ENCODE measurements at regions not wholly inside any gene's neighbourhood (a gene's known extent, or its start where the extent isn't known, plus 50 kb on each side); places are given as distances from the start of the nearest gene placed in this dataset.

DNA sequence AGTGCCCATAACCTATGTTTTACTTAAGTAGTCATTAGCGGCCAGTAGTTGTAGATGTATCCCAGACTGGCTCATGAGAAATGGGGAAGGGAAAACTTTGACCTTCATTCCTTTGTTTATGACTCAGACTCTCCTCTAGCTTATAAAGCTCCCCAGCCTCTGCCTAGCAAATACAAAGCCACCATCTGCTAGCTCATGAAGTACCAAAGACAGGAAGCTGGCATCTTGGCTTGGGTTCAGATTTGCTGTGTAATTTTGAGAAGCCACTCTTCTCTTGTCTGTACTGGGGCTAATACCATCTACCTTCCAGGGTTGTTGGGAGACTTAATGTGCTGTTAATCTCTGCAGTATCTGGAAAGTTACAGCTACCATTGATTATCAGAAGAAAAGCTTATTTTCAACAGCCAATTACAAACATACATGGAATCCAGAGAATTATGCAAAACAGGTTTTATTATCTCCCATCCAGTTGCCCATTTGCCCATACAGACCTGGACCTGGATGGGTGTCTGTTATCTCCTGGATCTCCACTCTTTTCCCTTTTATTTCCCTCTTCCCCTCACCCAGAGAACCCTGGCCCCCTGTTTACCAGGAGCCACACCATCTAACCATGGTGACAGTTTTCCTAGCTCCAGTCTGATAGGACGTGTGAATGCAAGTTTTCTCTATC lies 153.8 kb downstream of the SEMA6D start:
- H3K4me2 ChIP-seq (ENCODE audit: low read length) = no peak overlapping the region

DNA sequence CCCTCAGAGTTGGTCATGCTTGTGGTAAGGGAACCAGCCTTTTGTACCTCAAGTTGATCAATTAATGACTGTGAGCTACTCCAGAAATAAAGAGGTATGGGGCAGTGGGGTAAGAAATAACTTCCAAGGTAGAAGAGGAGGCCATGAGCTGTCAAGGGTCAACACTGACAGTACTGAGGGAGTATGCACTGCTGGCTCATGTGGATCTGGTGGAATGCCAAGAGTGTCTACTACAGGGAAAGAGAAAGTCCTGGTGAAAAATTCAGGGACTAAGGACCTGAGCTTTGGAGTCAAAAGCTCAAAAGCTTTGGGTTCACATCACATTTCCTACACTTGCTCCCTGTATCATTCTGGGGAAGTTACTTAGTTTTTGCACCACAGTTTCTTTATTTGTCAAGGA lies 154.9 kb downstream of the SEMA6D start:
- Histone ChIP-seq H3K9me3 (ENCODE audit: low read length) (no peaks in the 10 kb centered on the region), H3K27me3 (ENCODE audit: insufficient read depth, low read depth, low read length) (no peaks in the 10 kb centered on the region), H4K20me1 (ENCODE audit: insufficient read depth) (no peaks in the 10 kb centered on the region), H2AFZ (ENCODE audit: low read depth, low read length) (no peak overlapping the region), H3K4me3 (ENCODE audit: low read length) (no peak overlapping the region), H3K9ac (ENCODE audit: low read length) (no peak overlapping the region), H3K9me2 (ENCODE audit: insufficient read depth, low read length) (no peaks in the 10 kb centered on the region), H3K79me2 (replicated peaks; ENCODE audit: insufficient read depth, low read length) (no peaks in the 10 kb centered on the region), H3F3A (ENCODE audit: insufficient read depth, low read length, poor library complexity, severe bottlenecking) (no peaks in the 10 kb centered on the region), H3K27ac (ENCODE audit: low read length) (no peak overlapping the region), H3K36me3 (ENCODE audit: insufficient read depth, low read length) (no peaks in the 10 kb centered on the region), H3K4me2 (ENCODE audit: low read length) (no peak overlapping the region)
- TF ChIP-seq EP300 (conservative IDR thresholded peaks at IDR 0.05; ENCODE audit: poor library complexity, severe bottlenecking) = no peak
- TF ChIP-seq, protein P1, sequence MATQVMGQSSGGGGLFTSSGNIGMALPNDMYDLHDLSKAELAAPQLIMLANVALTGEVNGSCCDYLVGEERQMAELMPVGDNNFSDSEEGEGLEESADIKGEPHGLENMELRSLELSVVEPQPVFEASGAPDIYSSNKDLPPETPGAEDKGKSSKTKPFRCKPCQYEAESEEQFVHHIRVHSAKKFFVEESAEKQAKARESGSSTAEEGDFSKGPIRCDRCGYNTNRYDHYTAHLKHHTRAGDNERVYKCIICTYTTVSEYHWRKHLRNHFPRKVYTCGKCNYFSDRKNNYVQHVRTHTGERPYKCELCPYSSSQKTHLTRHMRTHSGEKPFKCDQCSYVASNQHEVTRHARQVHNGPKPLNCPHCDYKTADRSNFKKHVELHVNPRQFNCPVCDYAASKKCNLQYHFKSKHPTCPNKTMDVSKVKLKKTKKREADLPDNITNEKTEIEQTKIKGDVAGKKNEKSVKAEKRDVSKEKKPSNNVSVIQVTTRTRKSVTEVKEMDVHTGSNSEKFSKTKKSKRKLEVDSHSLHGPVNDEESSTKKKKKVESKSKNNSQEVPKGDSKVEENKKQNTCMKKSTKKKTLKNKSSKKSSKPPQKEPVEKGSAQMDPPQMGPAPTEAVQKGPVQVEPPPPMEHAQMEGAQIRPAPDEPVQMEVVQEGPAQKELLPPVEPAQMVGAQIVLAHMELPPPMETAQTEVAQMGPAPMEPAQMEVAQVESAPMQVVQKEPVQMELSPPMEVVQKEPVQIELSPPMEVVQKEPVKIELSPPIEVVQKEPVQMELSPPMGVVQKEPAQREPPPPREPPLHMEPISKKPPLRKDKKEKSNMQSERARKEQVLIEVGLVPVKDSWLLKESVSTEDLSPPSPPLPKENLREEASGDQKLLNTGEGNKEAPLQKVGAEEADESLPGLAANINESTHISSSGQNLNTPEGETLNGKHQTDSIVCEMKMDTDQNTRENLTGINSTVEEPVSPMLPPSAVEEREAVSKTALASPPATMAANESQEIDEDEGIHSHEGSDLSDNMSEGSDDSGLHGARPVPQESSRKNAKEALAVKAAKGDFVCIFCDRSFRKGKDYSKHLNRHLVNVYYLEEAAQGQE (IDR thresholded peaks at IDR 0.05; ENCODE audit: borderline replicate concordance) = no peak
- no peak for TF ChIP-seq SMC3 (conservative IDR thresholded peaks at IDR 0.05; ENCODE audit: poor library complexity)
- TF ChIP-seq TAF1 (IDR thresholded peaks at IDR 0.05; ENCODE audit: low read depth) = no peak
- TF ChIP-seq RAD21 (conservative IDR thresholded peaks at IDR 0.05) = no peak
- no peak for TF ChIP-seq CTCF (IDR thresholded peaks at IDR 0.05; ENCODE audit: poor library complexity, severe bottlenecking)
- TF ChIP-seq EZH2 (IDR thresholded peaks at IDR 0.05; ENCODE audit: borderline replicate concordance, insufficient read depth, low read length, poor library complexity, severe bottlenecking) = no peak
- TF ChIP-seq POLR2AphosphoS5 (IDR thresholded peaks at IDR 0.05) = no peak
- no peak for TF ChIP-seq MXI1 (conservative IDR thresholded peaks at IDR 0.05; ENCODE audit: poor library complexity, severe bottlenecking)

More for the DNA sequence above, 153.8 kb downstream of the SEMA6D start:
- Histone ChIP-seq H3K9ac (ENCODE audit: low read length) (no peak overlapping the region), H4K20me1 (ENCODE audit: insufficient read depth) (no peaks in the 10 kb centered on the region), H3K4me3 (ENCODE audit: low read length) (no peak overlapping the region), H3F3A (ENCODE audit: insufficient read depth, low read length, poor library complexity, severe bottlenecking) (no peaks in the 10 kb centered on the region), H3K36me3 (ENCODE audit: insufficient read depth, low read length) (no peaks in the 10 kb centered on the region), H3K79me2 (replicated peaks; ENCODE audit: insufficient read depth, low read length) (no peaks in the 10 kb centered on the region), H3K27me3 (ENCODE audit: insufficient read depth, low read depth, low read length) (no peaks in the 10 kb centered on the region), H3K9me2 (ENCODE audit: insufficient read depth, low read length) (no peaks in the 10 kb centered on the region), H3K9me3 (ENCODE audit: low read length) (no peaks in the 10 kb centered on the region), H3K27ac (ENCODE audit: low read length) (no peak overlapping the region), H2AFZ (ENCODE audit: low read depth, low read length) (no peak overlapping the region)
- TF ChIP-seq CTCF (IDR thresholded peaks at IDR 0.05; ENCODE audit: poor library complexity, severe bottlenecking) (no peak), RAD21 (conservative IDR thresholded peaks at IDR 0.05) (no peak), POLR2AphosphoS5 (IDR thresholded peaks at IDR 0.05) (no peak)
